Vagina (tissue), 2 donors: ENCODE measurements at regions not wholly inside any gene's neighbourhood (a gene's known extent, or its start where the extent isn't known, plus 50 kb on each side); places are given as distances from the start of the nearest gene placed in this dataset.

Source experiments
- POLR2A ChIP-seq, 2 donors: fragments of 450-650 bp; IDR thresholded peaks; one replicate each; pipeline ENCODE4 v1.6.1; 2017; ENCODE audit warnings: antibody characterized with exemption in 2 of 2, mild to moderate bottlenecking in 2 of 2, moderate library complexity in 2 of 2
- TF ChIP-seq, protein P1 (sequence below), 3 experiments: fragments of 450-650 bp in 2 of 3; fragments of 200-600 bp in 1 of 3; sonication (generic) in 1 of 3; IDR thresholded peaks; one replicate each; pipeline ENCODE4 v1.5.1; 2017 to 2019; ENCODE audit warnings: antibody characterized with exemption in 3 of 3, mild to moderate bottlenecking in 2 of 3, moderate library complexity in 2 of 3

DNA sequence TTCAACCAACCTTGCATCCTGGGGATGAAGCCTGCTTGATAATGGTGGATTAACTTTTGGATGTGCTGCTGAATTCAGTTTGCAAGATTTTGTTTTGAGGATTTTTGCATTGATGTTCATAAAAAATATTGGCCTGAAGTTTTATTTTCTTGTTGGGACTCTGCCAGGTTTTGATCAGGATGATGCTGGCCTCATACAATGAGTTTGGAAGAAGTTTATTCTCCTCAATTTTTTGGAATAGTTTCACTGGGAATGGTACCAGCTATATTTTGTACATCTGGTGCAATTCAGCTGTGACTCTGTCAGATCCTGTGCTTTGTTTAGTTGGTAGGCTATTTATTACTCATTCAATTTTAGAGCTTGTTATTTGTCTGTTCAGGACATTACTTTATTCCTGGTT, 340.3 kb upstream of the TRAM1L1 start:
- TF ChIP-seq POLR2A (IDR thresholded peaks at IDR 0.05): no peak
- TF ChIP-seq, protein P1, sequence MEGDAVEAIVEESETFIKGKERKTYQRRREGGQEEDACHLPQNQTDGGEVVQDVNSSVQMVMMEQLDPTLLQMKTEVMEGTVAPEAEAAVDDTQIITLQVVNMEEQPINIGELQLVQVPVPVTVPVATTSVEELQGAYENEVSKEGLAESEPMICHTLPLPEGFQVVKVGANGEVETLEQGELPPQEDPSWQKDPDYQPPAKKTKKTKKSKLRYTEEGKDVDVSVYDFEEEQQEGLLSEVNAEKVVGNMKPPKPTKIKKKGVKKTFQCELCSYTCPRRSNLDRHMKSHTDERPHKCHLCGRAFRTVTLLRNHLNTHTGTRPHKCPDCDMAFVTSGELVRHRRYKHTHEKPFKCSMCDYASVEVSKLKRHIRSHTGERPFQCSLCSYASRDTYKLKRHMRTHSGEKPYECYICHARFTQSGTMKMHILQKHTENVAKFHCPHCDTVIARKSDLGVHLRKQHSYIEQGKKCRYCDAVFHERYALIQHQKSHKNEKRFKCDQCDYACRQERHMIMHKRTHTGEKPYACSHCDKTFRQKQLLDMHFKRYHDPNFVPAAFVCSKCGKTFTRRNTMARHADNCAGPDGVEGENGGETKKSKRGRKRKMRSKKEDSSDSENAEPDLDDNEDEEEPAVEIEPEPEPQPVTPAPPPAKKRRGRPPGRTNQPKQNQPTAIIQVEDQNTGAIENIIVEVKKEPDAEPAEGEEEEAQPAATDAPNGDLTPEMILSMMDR (IDR thresholded peaks at IDR 0.05): no peak
